Activated naive CD8-positive, alpha-beta T cell treated with anti-CD3 and anti-CD28 coated beads for 36 hours (primary cell): ENCODE measurements at regions not wholly inside any gene's neighbourhood (a gene's known extent, or its start where the extent isn't known, plus 50 kb on each side); places are given as distances from the start of the nearest gene placed in this dataset.
"Not testable (repeated sequence)": the region's sequence is repeated elsewhere in the genome, so short reads cannot be mapped to it uniquely, and the experiment has no call there.

Source experiments
- DNase-seq: peaks from one replicate; pipeline ENCODE4 v3.0.0; 2021
- H3K27ac Mint-ChIP-seq: one replicate; pipeline ENCODE4 v1.8.0; 2022; ENCODE audit warnings: mild to moderate bottlenecking, moderate library complexity, mixed read lengths
- H3K27me3 Mint-ChIP-seq: one replicate; pipeline ENCODE4 v1.8.0; 2022; ENCODE audit warnings: mild to moderate bottlenecking, mixed read lengths
- H3K36me3 Mint-ChIP-seq: one replicate; pipeline ENCODE4 v1.8.0; 2021; ENCODE audit warnings: mild to moderate bottlenecking, mixed read lengths
- H3K4me1 Mint-ChIP-seq: one replicate; pipeline ENCODE4 v1.8.0; 2021; ENCODE audit warnings: mixed read lengths
- H3K4me3 Mint-ChIP-seq: one replicate; pipeline ENCODE4 v1.8.0; 2022; ENCODE audit warnings: mild to moderate bottlenecking, moderate library complexity, mixed read lengths
- H3K9me3 Mint-ChIP-seq: one replicate; pipeline ENCODE4 v1.8.0; 2022; ENCODE audit warnings: mixed read lengths

GRCh38 chr10:94102436-94102835 is 108.7 kb downstream of the PLCE1 start:
- DNase-seq, result no peak
- peaks cover 15% of the 10 kb centered on the region for H3K27me3 Mint-ChIP-seq
- no peaks in the 10 kb centered on the region for H3K36me3 Mint-ChIP-seq
- H3K9me3 Mint-ChIP-seq, result no peaks in the 10 kb centered on the region
- H3K27ac Mint-ChIP-seq, result no peak overlapping the region
- no peaks in the 10 kb centered on the region for H3K4me1 Mint-ChIP-seq
- no peak overlapping the region for H3K4me3 Mint-ChIP-seq

GRCh38 chr10:94103192-94103591 is 109.5 kb downstream of the PLCE1 start:
- DNase-seq, result no peak
- peaks cover 10% of the 10 kb centered on the region for H3K27me3 Mint-ChIP-seq
- H3K4me1 Mint-ChIP-seq, result no peaks in the 10 kb centered on the region
- H3K36me3 Mint-ChIP-seq, result no peaks in the 10 kb centered on the region
- H3K4me3 Mint-ChIP-seq, result no peak overlapping the region
- H3K27ac Mint-ChIP-seq, result no peak overlapping the region
- H3K9me3 Mint-ChIP-seq, result no peaks in the 10 kb centered on the region

GRCh38 chr10:94103801-94104221 is 110.1 kb downstream of the PLCE1 start:
- H3K9me3 Mint-ChIP-seq, result no peaks in the 10 kb centered on the region
- no peaks in the 10 kb centered on the region for H3K4me1 Mint-ChIP-seq
- H3K27me3 Mint-ChIP-seq, result peaks cover 10% of the 10 kb centered on the region
- no peak for DNase-seq
- no peaks in the 10 kb centered on the region for H3K36me3 Mint-ChIP-seq
- no peak overlapping the region for H3K4me3 Mint-ChIP-seq
- H3K27ac Mint-ChIP-seq, result no peak overlapping the region

GRCh38 chr10:94104316-94105000 is 110.7 kb downstream of the PLCE1 start:
- H3K27ac Mint-ChIP-seq, result no peak overlapping the region
- no peaks in the 10 kb centered on the region for H3K36me3 Mint-ChIP-seq
- no peaks in the 10 kb centered on the region for H3K9me3 Mint-ChIP-seq
- no peak overlapping the region for H3K4me3 Mint-ChIP-seq
- H3K4me1 Mint-ChIP-seq, result no peaks in the 10 kb centered on the region
- DNase-seq, result no peak
- H3K27me3 Mint-ChIP-seq, result peaks cover 10% of the 10 kb centered on the region

- peaks cover 10% of the 10 kb centered on the region for H3K27me3 Mint-ChIP-seq
- H3K9me3 Mint-ChIP-seq, result no peaks in the 10 kb centered on the region
- no peaks in the 10 kb centered on the region for H3K4me1 Mint-ChIP-seq
- no peak for DNase-seq
- no peak overlapping the region for H3K27ac Mint-ChIP-seq
- H3K4me3 Mint-ChIP-seq, result no peak overlapping the region
- no peaks in the 10 kb centered on the region for H3K36me3 Mint-ChIP-seq
Observed at GRCh38 chr10:94105226-94105625, 111.5 kb downstream of the PLCE1 start.

- Mint-ChIP-seq H3K36me3 (no peaks in the 10 kb centered on the region), H3K4me1 (no peaks in the 10 kb centered on the region), H3K4me3 (no peak overlapping the region), H3K27me3 (peaks cover 14% of the 10 kb centered on the region), H3K9me3 (no peaks in the 10 kb centered on the region), H3K27ac (no peak overlapping the region)
- DNase-seq, result no peak
Observed at GRCh38 chr10:94107191-94107590, 113.5 kb downstream of the PLCE1 start.

GRCh38 chr10:94108200-94108599 is 114.5 kb downstream of the PLCE1 start:
- H3K4me3 Mint-ChIP-seq, result no peak overlapping the region
- H3K9me3 Mint-ChIP-seq, result no peaks in the 10 kb centered on the region
- no peaks in the 10 kb centered on the region for H3K4me1 Mint-ChIP-seq
- H3K36me3 Mint-ChIP-seq, result no peaks in the 10 kb centered on the region
- H3K27ac Mint-ChIP-seq, result no peak overlapping the region
- DNase-seq, result no peak
- H3K27me3 Mint-ChIP-seq, result peaks cover 18% of the 10 kb centered on the region

GRCh38 chr10:94111367-94111766 is 117.6 kb downstream of the PLCE1 start:
- Mint-ChIP-seq H3K27ac (no peak overlapping the region), H3K27me3 (peaks cover 23% of the 10 kb centered on the region), H3K4me3 (no peak overlapping the region), H3K36me3 (no peaks in the 10 kb centered on the region), H3K4me1 (no peaks in the 10 kb centered on the region), H3K9me3 (peaks cover 1% of the 10 kb centered on the region)
- DNase-seq, result no peak

- Mint-ChIP-seq H3K4me1 (no peaks in the 10 kb centered on the region), H3K27me3 (peaks cover 17% of the 10 kb centered on the region), H3K9me3 (peaks cover 1% of the 10 kb centered on the region), H3K27ac (no peak overlapping the region), H3K4me3 (no peak overlapping the region), H3K36me3 (no peaks in the 10 kb centered on the region)
- DNase-seq, result no peak
Observed at GRCh38 chr10:94112321-94112720, 118.6 kb downstream of the PLCE1 start.

GRCh38 chr10:94115725-94116124 is 122.0 kb downstream of the PLCE1 start:
- Mint-ChIP-seq H3K4me1 (no peaks in the 10 kb centered on the region), H3K4me3 (no peak overlapping the region), H3K27me3 (peaks cover 19% of the 10 kb centered on the region), H3K27ac (no peak overlapping the region), H3K9me3 (peaks cover 3% of the 10 kb centered on the region), H3K36me3 (no peaks in the 10 kb centered on the region)
- DNase-seq, result no peak

- Mint-ChIP-seq H3K9me3 (peaks cover 3% of the 10 kb centered on the region), H3K4me1 (no peaks in the 10 kb centered on the region), H3K36me3 (no peaks in the 10 kb centered on the region), H3K27me3 (peaks cover 12% of the 10 kb centered on the region), H3K4me3 (no peak overlapping the region), H3K27ac (no peak overlapping the region)
- DNase-seq, result no peak
Observed at GRCh38 chr10:94116848-94117247, 123.1 kb downstream of the PLCE1 start.

- H3K4me3 Mint-ChIP-seq, result no peak overlapping the region
- no peak overlapping the region for H3K27ac Mint-ChIP-seq
- H3K27me3 Mint-ChIP-seq, result peaks cover 7% of the 10 kb centered on the region
- H3K9me3 Mint-ChIP-seq, result peaks cover 2% of the 10 kb centered on the region
- no peak for DNase-seq
- H3K4me1 Mint-ChIP-seq, result no peaks in the 10 kb centered on the region
- no peaks in the 10 kb centered on the region for H3K36me3 Mint-ChIP-seq
Observed at GRCh38 chr10:94122211-94122610, 128.5 kb downstream of the PLCE1 start.

- Mint-ChIP-seq H3K27me3 (peaks cover 6% of the 10 kb centered on the region), H3K4me1 (no peaks in the 10 kb centered on the region), H3K36me3 (no peaks in the 10 kb centered on the region), H3K4me3 (no peak overlapping the region), H3K9me3 (peaks cover 2% of the 10 kb centered on the region), H3K27ac (no peak overlapping the region)
- DNase-seq, result no peak
Observed at GRCh38 chr10:94123258-94123995, 129.7 kb downstream of the PLCE1 start.

GRCh38 chr10:94124147-94124546 is 130.4 kb downstream of the PLCE1 start:
- not testable (repeated sequence) for H3K4me1 Mint-ChIP-seq, H3K27ac Mint-ChIP-seq, H3K27me3 Mint-ChIP-seq

GRCh38 chr10:94125268-94125667 is 131.5 kb downstream of the PLCE1 start:
- not testable (repeated sequence) for H3K27ac Mint-ChIP-seq, H3K36me3 Mint-ChIP-seq, DNase-seq, H3K27me3 Mint-ChIP-seq, H3K4me3 Mint-ChIP-seq, H3K4me1 Mint-ChIP-seq, H3K9me3 Mint-ChIP-seq

More at GRCh38 chr10:94124147-94124546, 130.4 kb downstream of the PLCE1 start:
- not testable (repeated sequence) for H3K36me3 Mint-ChIP-seq, H3K9me3 Mint-ChIP-seq, H3K4me3 Mint-ChIP-seq, DNase-seq

GRCh38 chr10:94125856-94126255 is 132.1 kb downstream of the PLCE1 start:
- Mint-ChIP-seq H3K4me3 (no peak overlapping the region), H3K9me3 (no peaks in the 10 kb centered on the region), H3K27ac (no peak overlapping the region), H3K27me3 (peaks cover 4% of the 10 kb centered on the region), H3K36me3 (no peaks in the 10 kb centered on the region), H3K4me1 (no peaks in the 10 kb centered on the region)
- no peak for DNase-seq
